Astrocyte of the cerebellum (primary cell): ENCODE measurements at regions not wholly inside any gene's neighbourhood (a gene's known extent, or its start where the extent isn't known, plus 50 kb on each side); places are given as distances from the start of the nearest gene placed in this dataset.

Experiments used
- DNase-seq: peaks from one replicate; pipeline ENCODE4 v3.0.0-alpha.2; 2011; ENCODE audit warnings: low read depth
- H3K4me3 ChIP-seq: 2 replicates; pipeline ENCODE4 v1.5.1; 2011; ENCODE audit warnings: mild to moderate bottlenecking, low read depth, low read length, moderate library complexity
- in situ Hi-C: cut with HindIII; loops from 2 replicates; pipeline ENCODE4 v1.10.0; 2017; ENCODE audit warnings: low sequenced_read_pairs
- TF ChIP-seq, protein P1 (sequence below): IDR thresholded peaks from 2 replicates; pipeline ENCODE4 v1.5.1; 2012; ENCODE audit warnings: low read length, low read depth, moderate library complexity, mild to moderate bottlenecking; ENCODE audit errors: missing control alignments

GRCh38 chr13:39920613-39921012, 265.2 kb downstream of the COG6 start:
- no peak overlapping the region for H3K4me3 ChIP-seq
- DNase-seq = no peak
- TF ChIP-seq, protein P1, sequence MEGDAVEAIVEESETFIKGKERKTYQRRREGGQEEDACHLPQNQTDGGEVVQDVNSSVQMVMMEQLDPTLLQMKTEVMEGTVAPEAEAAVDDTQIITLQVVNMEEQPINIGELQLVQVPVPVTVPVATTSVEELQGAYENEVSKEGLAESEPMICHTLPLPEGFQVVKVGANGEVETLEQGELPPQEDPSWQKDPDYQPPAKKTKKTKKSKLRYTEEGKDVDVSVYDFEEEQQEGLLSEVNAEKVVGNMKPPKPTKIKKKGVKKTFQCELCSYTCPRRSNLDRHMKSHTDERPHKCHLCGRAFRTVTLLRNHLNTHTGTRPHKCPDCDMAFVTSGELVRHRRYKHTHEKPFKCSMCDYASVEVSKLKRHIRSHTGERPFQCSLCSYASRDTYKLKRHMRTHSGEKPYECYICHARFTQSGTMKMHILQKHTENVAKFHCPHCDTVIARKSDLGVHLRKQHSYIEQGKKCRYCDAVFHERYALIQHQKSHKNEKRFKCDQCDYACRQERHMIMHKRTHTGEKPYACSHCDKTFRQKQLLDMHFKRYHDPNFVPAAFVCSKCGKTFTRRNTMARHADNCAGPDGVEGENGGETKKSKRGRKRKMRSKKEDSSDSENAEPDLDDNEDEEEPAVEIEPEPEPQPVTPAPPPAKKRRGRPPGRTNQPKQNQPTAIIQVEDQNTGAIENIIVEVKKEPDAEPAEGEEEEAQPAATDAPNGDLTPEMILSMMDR = no peak
- in situ Hi-C loops = no loop called here

DNA sequence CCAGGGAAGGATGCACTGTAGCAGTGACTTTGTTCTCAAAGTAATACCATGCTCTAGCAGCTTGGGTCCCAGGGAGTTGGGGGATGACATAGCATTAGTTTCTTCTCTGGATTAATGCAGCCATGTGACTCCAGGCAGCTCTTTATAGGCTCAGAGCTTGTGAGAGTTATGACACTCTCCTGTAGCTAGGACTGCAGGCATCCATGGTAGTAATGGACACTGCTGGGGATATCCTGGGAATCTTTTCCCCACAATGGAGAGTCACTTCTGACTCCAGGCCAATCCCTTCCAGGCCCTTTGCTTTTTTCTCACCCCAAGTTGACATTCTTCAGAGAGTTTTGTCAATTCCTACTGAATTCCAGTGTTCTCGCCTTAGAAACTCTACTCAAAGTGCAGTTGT, 270.9 kb downstream of the COG6 start:
- H3K4me3 ChIP-seq = no peak overlapping the region
- TF ChIP-seq, protein P1 = no peak
- in situ Hi-C loops = no loop called here
- no peak for DNase-seq

DNA sequence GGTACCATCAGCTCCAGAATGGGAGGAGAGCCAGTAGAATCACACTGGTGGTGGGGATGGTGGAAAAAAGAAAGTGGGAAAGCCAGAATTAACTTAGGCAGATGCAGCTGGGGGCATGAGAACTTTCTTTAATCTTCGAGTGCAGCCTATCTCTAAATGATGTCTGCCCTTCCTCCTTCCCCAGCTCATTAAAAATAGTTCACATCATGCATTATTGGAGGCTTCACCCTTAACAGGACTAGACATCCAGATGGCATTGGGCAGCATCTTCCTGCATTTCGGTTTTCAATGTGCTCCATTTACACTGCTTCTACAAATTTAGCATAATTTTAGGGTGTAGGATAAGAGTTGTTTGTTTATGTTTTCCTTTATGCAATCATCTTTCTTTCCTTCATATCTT, 272.8 kb downstream of the COG6 start:
- no peak for DNase-seq
- no peak overlapping the region for H3K4me3 ChIP-seq
- TF ChIP-seq, protein P1 = no peak
- in situ Hi-C loops = no loop called here

- DNase-seq = no peak
- TF ChIP-seq, protein P1 = no peak
- no peak overlapping the region for H3K4me3 ChIP-seq
- in situ Hi-C loops = no loop called here
Observed at GRCh38 chr13:39929583-39929982, 274.1 kb downstream of the COG6 start.

DNA sequence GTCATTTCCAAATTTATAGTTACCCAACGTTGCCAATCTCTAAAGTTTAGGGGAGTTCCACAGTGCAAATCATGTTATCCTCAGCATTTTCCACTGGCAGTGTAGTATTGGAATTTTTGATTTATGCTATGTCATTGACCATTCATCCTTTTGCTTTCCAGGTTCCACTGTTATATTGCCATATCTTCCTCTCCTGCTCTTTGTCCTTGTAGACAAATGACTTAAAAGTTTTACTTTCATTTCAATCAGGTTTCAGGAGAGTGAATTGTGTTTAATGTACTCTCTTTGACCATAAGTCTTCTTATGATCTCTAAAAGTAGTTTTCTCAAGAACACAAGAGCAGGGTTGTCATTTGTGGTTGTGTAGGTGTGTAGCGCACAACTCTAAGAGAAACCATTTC, 274.6 kb downstream of the COG6 start:
- no peak overlapping the region for H3K4me3 ChIP-seq
- DNase-seq = no peak
- TF ChIP-seq, protein P1 = no peak
- in situ Hi-C loops = no loop called here

- H3K4me3 ChIP-seq = no peak overlapping the region
- in situ Hi-C loops = no loop called here
- TF ChIP-seq, protein P1 = no peak
- DNase-seq = no peak
Observed at GRCh38 chr13:39930544-39931444, 275.3 kb downstream of the COG6 start.
